A549 (cell line): ENCODE measurements at regions not wholly inside any gene's neighbourhood (a gene's known extent, or its start where the extent isn't known, plus 50 kb on each side); places are given as distances from the start of the nearest gene placed in this dataset.

ENCODE experiments used
- ATAC-seq, 2 experiments: fragments of 200-7000 bp in 1 of 2; fragments of >200 bp in 1 of 2; cut with Nextera tagmentation in 1 of 2; cut with Tn5 transposase in 1 of 2; 3 replicates each; pipeline versions ENCODE4 v1.8.0 to v1.9.1; 2018 to 2020; ENCODE audit warnings: mild to moderate bottlenecking in 1 of 2, moderate library complexity in 1 of 2
- CTCF ChIA-PET: fragments of 300-600 bp; sonication (Branson Sonifier 250); formaldehyde crosslinking; extraction: SDS; loops from one replicate; lab custom pipeline; 2021; ENCODE audit warnings: antibody characterized with exemption, inconsistent platforms; lab: Yijun Ruan, JAX
- POLR2A ChIA-PET: fragments of 350-600 bp; formaldehyde crosslinking; extraction: SDS; loops from one replicate; lab custom pipeline; 2021; ENCODE audit warnings: antibody characterized with exemption, inconsistent platforms; lab: Yijun Ruan, JAX
- DNase-seq, 2 experiments: peaks; one replicate each; pipeline versions ENCODE4 v3.0.0 to v3.0.0-alpha.2; 2011 to 2016; ENCODE audit warnings: low read depth in 1 of 2, low spot score in 1 of 2
- FAIRE-seq: peaks from 2 replicates; lab custom pipeline; 2011; peaks lifted over from hg19 to GRCh38; lab: Jason Lieb, UNC
- H3K27ac ChIP-seq, 2 experiments: fragments of >200 bp; sonication (Bioruptor Twin); formaldehyde crosslinking; 3 replicates each; pipeline ENCODE4 v1.5.1; 2016 to 2017
- H3K4me1 ChIP-seq: fragments of >200 bp; sonication (Bioruptor Twin); formaldehyde crosslinking; 3 replicates; pipeline ENCODE4 v1.6.1; 2016
- H3K4me2 ChIP-seq: fragments of >200 bp; sonication (Bioruptor Twin); formaldehyde crosslinking; 3 replicates; pipeline ENCODE4 v1.6.1; 2016
- H3K4me3 ChIP-seq: fragments of >200 bp; sonication (Bioruptor Twin); formaldehyde crosslinking; 3 replicates; pipeline ENCODE4 v1.5.1; 2016
- H3K9me3 ChIP-seq: fragments of >200 bp; sonication (Bioruptor Twin); formaldehyde crosslinking; 3 replicates; pipeline ENCODE4 v1.6.1; 2016
- ATOH8 ChIP-seq: fragments of 250-450 bp; sonication (Bioruptor Pico); IDR thresholded peaks from 2 replicates; pipeline ENCODE4 v1.5.0; 2020; ENCODE audit warnings: low read depth, mild to moderate bottlenecking, moderate library complexity
- EHF ChIP-seq: fragments of 250-450 bp; sonication (Bioruptor Pico); IDR thresholded peaks from 2 replicates; pipeline ENCODE4 v1.5.0; 2020; ENCODE audit warnings: mild to moderate bottlenecking
- EHMT2 ChIP-seq: fragments of 200-600 bp; sonication (generic); IDR thresholded peaks from 2 replicates; pipeline ENCODE4 v1.6.1; 2016; ENCODE audit warnings: antibody characterized with exemption, low read depth, mild to moderate bottlenecking, moderate library complexity
- HES2 ChIP-seq: fragments of >200 bp; sonication (Bioruptor Twin); formaldehyde crosslinking; IDR thresholded peaks from 2 replicates; pipeline ENCODE4 v1.6.1; 2016
- HOXA7 ChIP-seq: fragments of 250-450 bp; sonication (Bioruptor Pico); IDR thresholded peaks from 2 replicates; pipeline ENCODE4 v1.5.0; 2020; ENCODE audit warnings: mild to moderate bottlenecking, moderate library complexity
- HOXB13 ChIP-seq: fragments of 250-450 bp; sonication (Bioruptor Pico); IDR thresholded peaks from 2 replicates; pipeline ENCODE4 v1.5.0; 2020; ENCODE audit warnings: low read depth, mild to moderate bottlenecking, moderate library complexity
- MAX ChIP-seq: IDR thresholded peaks from 2 replicates; pipeline ENCODE4 v1.6.1; 2012
- NFE2L2 ChIP-seq: fragments of 150-350 bp; conservative IDR thresholded peaks from 2 replicates; pipeline ENCODE4 v1.6.1; 2014; ENCODE audit warnings: low read length
- NR3C1 ChIP-seq: fragments of >200 bp; sonication (Bioruptor Twin); formaldehyde crosslinking; IDR thresholded peaks from 3 replicates; pipeline ENCODE4 v1.6.1; 2017
- PHF8 ChIP-seq: fragments of 200-600 bp; sonication (generic); IDR thresholded peaks from 2 replicates; pipeline ENCODE4 v1.6.1; 2016; ENCODE audit warnings: low read depth, mild to moderate bottlenecking, antibody characterized with exemption, moderate library complexity, borderline replicate concordance
- REST ChIP-seq: fragments of 200-600 bp; sonication (generic); IDR thresholded peaks from 2 replicates; pipeline ENCODE4 v1.6.1; 2016; ENCODE audit warnings: antibody characterized with exemption, mild to moderate bottlenecking, moderate library complexity
- RNF2 ChIP-seq: fragments of 200-600 bp; sonication (generic); IDR thresholded peaks from 2 replicates; pipeline ENCODE4 v1.6.1; 2016; ENCODE audit warnings: low read depth, mild to moderate bottlenecking, antibody characterized with exemption, moderate library complexity, borderline replicate concordance
- TP53 ChIP-seq: fragments of 250-450 bp; sonication (Bioruptor Pico); IDR thresholded peaks from 2 replicates; pipeline ENCODE4 v1.5.0; 2021; ENCODE audit warnings: mild to moderate bottlenecking, moderate library complexity
- USF2 ChIP-seq: fragments of 450-650 bp; IDR thresholded peaks from 2 replicates; pipeline ENCODE4 v1.6.1; 2014; ENCODE audit warnings: antibody characterized with exemption
- ZSCAN20 ChIP-seq: fragments of 250-450 bp; sonication (Bioruptor Pico); IDR thresholded peaks from 2 replicates; pipeline ENCODE4 v1.8.0; 2022; ENCODE audit warnings: mild to moderate bottlenecking, moderate library complexity
- WGBS: methylation state at CpG from one replicate; pipeline ENCODE4 v1.1.6; 2017; ENCODE audit errors: missing lambda C conversion rate; 5-methylcytosine and 5-hydroxymethylcytosine counted together

GRCh38 chr20:39206899-39207564 is 244.9 kb downstream of the DHX35 start:
- FAIRE-seq (no peak), DNase-seq (no peak), ATAC-seq (no peak)
- Histone ChIP-seq H3K4me1 (no peaks in the 10 kb centered on the region), H3K4me2 (no peak overlapping the region), H3K4me3 (no peak overlapping the region), H3K9me3 (peaks cover 5% of the 10 kb centered on the region; the same call in 1 of the 3 replicates), H3K27ac (no peak overlapping the region)
- 10% methylated on average over 4 of the region's 4 CpGs for WGBS
- CTCF ChIA-PET: no interaction called here
- POLR2A ChIA-PET: no interaction called here
- TF ChIP-seq MAX (no peak), HOXA7 (CRISPR knock-in tag) (no peak), RNF2 (no peak), TP53 (CRISPR knock-in tag) (no peak), USF2 (no peak), ZSCAN20 (CRISPR knock-in tag) (no peak), HOXB13 (CRISPR knock-in tag) (no peak), EHF (CRISPR knock-in tag) (no peak), EHMT2 (no peak)

GRCh38 chr20:39195582-39196021 is 233.5 kb downstream of the DHX35 start:
- TF ChIP-seq ATOH8 (CRISPR knock-in tag) (no peak), PHF8 (no peak), NFE2L2 (no peak), EHF (CRISPR knock-in tag) (no peak), REST (peak; percentile 83), HES2 (no peak), TP53 (CRISPR knock-in tag) (no peak), NR3C1 (no peak)
- H3K4me1 ChIP-seq: peaks cover 7% of the 10 kb centered on the region; the same call in 2 of the 3 replicates
- no peaks in the 10 kb centered on the region for H3K9me3 ChIP-seq
- no peak overlapping the region for H3K27ac ChIP-seq
- FAIRE-seq: no peak
- H3K4me3 ChIP-seq: no peak overlapping the region
- POLR2A ChIA-PET: no interaction called here
- no peak for ATAC-seq
- DNase-seq: no peak
- CTCF ChIA-PET: no interaction called here
- 38% methylated on average over 8 of the region's 8 CpGs for whole genome bisulfite sequencing
- no peak overlapping the region for H3K4me2 ChIP-seq
